ENCODE measurements at regions not wholly inside any gene's neighbourhood (a gene's known extent, or its start where the extent isn't known, plus 50 kb on each side); places are given as distances from the start of the nearest gene placed in this dataset.
"Not testable (repeated sequence)": the region's sequence is repeated elsewhere in the genome, so short reads cannot be mapped to it uniquely, and the experiment has no call there.

DNA sequence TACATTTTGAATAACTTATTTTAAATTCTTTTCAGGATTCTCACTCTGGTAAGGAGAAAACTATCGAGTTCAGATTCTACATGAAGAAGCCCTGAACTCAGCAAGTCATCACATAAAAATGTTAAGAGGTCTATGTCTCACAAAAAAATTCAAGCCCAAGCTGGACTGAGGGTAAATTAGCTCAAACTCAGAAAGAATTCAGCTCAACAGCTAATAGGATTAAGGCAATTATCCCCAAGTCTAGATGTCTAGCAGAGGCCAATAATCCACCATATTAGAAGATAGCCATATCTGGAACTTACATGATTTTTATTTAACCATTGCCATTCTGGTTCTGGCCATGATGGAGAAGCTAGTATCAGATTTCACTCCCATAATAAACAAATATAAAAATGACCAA is 909.7 kb downstream of the PLOD2 start (continued):
- no peak for TF ChIP-seq ETS1 (IDR thresholded peaks at IDR 0.05)
- no peak for TF ChIP-seq ZNF331 (CRISPR knock-in tag; IDR thresholded peaks at IDR 0.05; ENCODE audit: low read depth)
- no peak for TF ChIP-seq NANOG (IDR thresholded peaks at IDR 0.05; ENCODE audit: borderline replicate concordance)

DNA sequence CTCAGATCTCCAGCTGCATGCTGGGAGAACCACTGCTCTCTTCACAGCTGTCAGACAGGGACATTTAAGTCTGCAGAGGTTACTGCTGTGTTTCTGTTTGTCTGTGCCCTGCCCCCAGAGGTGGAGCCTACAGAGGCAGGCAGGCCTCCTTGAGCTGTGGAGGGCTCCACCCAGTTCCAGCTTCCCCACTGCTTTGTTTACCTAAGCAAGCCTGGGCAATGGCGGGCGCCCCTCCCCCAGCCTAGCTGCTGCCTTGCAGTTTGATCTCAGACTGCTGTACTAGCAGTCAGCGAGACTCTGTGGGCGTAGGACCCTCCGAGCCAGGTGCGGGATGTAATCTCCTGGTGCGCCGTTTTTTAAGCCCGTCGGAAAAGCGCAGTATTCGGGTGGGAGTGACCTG is 903.0 kb downstream of the PLOD2 start:
- not testable (repeated sequence) for H3K4me2 ChIP-seq; H4K20me1 ChIP-seq (replicated peaks; ENCODE audit: insufficient read depth); H3K9me2 ChIP-seq (ENCODE audit: insufficient read depth); H3K4me1 ChIP-seq (ENCODE audit: insufficient read depth); ATAC-seq; H3K27me3 Mint-ChIP-seq (ENCODE audit: insufficient read depth, low read depth, poor library complexity); H3K27ac ChIP-seq (ENCODE audit: low read depth); H3K27me3 ChIP-seq (ENCODE audit: insufficient read depth); H3K27ac Mint-ChIP-seq; H3K4me3 Mint-ChIP-seq; H3K79me2 ChIP-seq (replicated peaks; ENCODE audit: insufficient read depth); H2AFZ ChIP-seq; H3K4me3 ChIP-seq; H3F3A ChIP-seq (replicated peaks; ENCODE audit: low read depth); H3K36me3 ChIP-seq (ENCODE audit: insufficient read depth)
- H3K4me1 Mint-ChIP-seq = peaks cover 12% of the 10 kb centered on the region
- H3K36me3 Mint-ChIP-seq (ENCODE audit: low read depth) = peaks cover 27% of the 10 kb centered on the region
- H3K9me3 Mint-ChIP-seq = peaks cover 18% of the 10 kb centered on the region
- DNase-seq (ENCODE audit: low spot score) = peak; percentile 10

DNA sequence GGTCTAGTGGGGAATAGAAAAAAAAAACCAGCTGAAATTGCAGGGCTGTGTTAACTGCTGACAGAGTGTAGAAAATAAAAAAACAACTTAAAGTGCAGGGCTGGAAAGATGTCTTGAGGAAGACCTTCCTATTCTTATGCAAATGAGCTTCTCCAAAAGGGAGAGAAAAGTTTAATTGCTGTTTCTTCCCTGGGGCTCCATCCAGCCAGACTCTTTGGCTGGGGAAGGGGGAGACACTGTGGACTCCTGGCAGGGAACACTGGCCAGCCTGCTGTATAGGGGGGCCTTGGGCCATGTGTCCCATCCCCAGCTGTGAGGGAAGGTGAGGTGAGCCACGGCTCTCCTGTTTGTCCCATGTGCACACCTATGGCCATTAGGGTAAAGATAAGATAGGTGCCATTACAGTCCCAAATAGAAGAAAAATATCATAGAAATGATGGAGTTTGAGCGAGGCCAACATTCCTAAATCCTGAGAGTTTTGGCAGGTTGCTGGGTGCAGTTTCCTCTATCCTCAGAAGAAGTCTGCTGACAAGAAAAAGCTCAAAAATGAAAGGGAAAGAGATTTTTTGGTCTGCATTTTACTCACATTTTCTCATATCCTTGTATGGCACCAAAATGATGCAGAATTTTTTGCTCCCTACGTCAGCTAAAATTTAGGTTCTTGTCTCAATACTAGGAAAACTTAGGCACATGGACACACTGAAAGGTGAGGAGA is 901.7 kb downstream of the PLOD2 start:
- Mint-ChIP-seq H3K27me3 (ENCODE audit: insufficient read depth, low read depth, poor library complexity) (no peaks in the 10 kb centered on the region), H3K27ac (no peak overlapping the region)
- peak; percentile 39 for DNase-seq (ENCODE audit: low spot score)
- no peak for TF ChIP-seq STAT1 (IDR thresholded peaks at IDR 0.05; ENCODE audit: unreplicated experiment)
- TF ChIP-seq EZH2phosphoT487 (IDR thresholded peaks at IDR 0.05; ENCODE audit: unreplicated experiment) = no peak
- no peak for TF ChIP-seq EZH2 (IDR thresholded peaks at IDR 0.05; ENCODE audit: low read depth, unreplicated experiment)
- no peak for TF ChIP-seq REST (IDR thresholded peaks at IDR 0.05; ENCODE audit: unreplicated experiment)
- no peak for TF ChIP-seq ETS1 (IDR thresholded peaks at IDR 0.05)
- TF ChIP-seq NANOG (IDR thresholded peaks at IDR 0.05; ENCODE audit: borderline replicate concordance) = no peak
- TF ChIP-seq, protein P1, sequence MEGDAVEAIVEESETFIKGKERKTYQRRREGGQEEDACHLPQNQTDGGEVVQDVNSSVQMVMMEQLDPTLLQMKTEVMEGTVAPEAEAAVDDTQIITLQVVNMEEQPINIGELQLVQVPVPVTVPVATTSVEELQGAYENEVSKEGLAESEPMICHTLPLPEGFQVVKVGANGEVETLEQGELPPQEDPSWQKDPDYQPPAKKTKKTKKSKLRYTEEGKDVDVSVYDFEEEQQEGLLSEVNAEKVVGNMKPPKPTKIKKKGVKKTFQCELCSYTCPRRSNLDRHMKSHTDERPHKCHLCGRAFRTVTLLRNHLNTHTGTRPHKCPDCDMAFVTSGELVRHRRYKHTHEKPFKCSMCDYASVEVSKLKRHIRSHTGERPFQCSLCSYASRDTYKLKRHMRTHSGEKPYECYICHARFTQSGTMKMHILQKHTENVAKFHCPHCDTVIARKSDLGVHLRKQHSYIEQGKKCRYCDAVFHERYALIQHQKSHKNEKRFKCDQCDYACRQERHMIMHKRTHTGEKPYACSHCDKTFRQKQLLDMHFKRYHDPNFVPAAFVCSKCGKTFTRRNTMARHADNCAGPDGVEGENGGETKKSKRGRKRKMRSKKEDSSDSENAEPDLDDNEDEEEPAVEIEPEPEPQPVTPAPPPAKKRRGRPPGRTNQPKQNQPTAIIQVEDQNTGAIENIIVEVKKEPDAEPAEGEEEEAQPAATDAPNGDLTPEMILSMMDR (conservative IDR thresholded peaks at IDR 0.05; ENCODE audit: low read depth in 2 of 2) = no peak

More for the DNA sequence above, 901.7 kb downstream of the PLOD2 start:
- Histone ChIP-seq H3K79me2 (replicated peaks; ENCODE audit: insufficient read depth) (no peaks in the 10 kb centered on the region), H3K4me1 (ENCODE audit: insufficient read depth) (peaks cover 9% of the 10 kb centered on the region), H3K36me3 (ENCODE audit: insufficient read depth) (0 out of 2 replicates have a peak, but pooled peaks cover 4% of the 10 kb centered on the region), H2AFZ (no peak overlapping the region), H3K27me3 (ENCODE audit: insufficient read depth) (no peaks in the 10 kb centered on the region), H3K27ac (ENCODE audit: low read depth) (no peak overlapping the region), H3K4me3 (no peak overlapping the region), H3K9me2 (ENCODE audit: insufficient read depth) (no peaks in the 10 kb centered on the region), H4K20me1 (replicated peaks; ENCODE audit: insufficient read depth) (no peaks in the 10 kb centered on the region), H3K4me2 (0 out of 2 replicates have a peak overlapping the region, but pooled peaks have one; percentile 64), H3F3A (replicated peaks; ENCODE audit: low read depth) (no peaks in the 10 kb centered on the region)
- peaks cover 12% of the 10 kb centered on the region for H3K4me1 Mint-ChIP-seq
- peaks cover 18% of the 10 kb centered on the region for H3K9me3 Mint-ChIP-seq
- peak; percentile 44; the same call in 2 of the 3 replicates for ATAC-seq
- no peak overlapping the region for H3K4me3 Mint-ChIP-seq
- H3K36me3 Mint-ChIP-seq (ENCODE audit: low read depth) = peaks cover 27% of the 10 kb centered on the region
